K562 (cell line): ENCODE measurements at regions not wholly inside any gene's neighbourhood (a gene's known extent, or its start where the extent isn't known, plus 50 kb on each side); places are given as distances from the start of the nearest gene placed in this dataset.

Experiments
- ATF3 ChIP-seq, 2 experiments: fragments of 450-650 bp in 1 of 2; sonication (generic) in 1 of 2; formaldehyde crosslinking in 1 of 2; IDR thresholded peaks in 1 of 2; conservative IDR thresholded peaks in 1 of 2; 2 replicates each; pipeline versions ENCODE4 v1.6.1 to v1.8.1; 2016 to 2023; ENCODE audit warnings: mild to moderate bottlenecking in 2 of 2, moderate library complexity in 2 of 2, inconsistent platforms in 1 of 2, missing genetic modification reagents in 1 of 2
- PHB2 ChIP-seq: fragments of 450-650 bp; IDR thresholded peaks from 2 replicates; pipeline ENCODE4 v1.6.1; 2017; ENCODE audit warnings: low read depth
- PRDM10 ChIP-seq: fragments of 450-650 bp; IDR thresholded peaks from 2 replicates; pipeline ENCODE4 v1.6.1; 2018; ENCODE audit not compliant: partially characterized antibody
- RBM14 ChIP-seq: fragments of 200-400 bp; formaldehyde crosslinking; IDR thresholded peaks from 2 replicates; pipeline ENCODE4 v1.6.1; 2018; ENCODE audit warnings: low read depth, mild to moderate bottlenecking, low read length, moderate library complexity, borderline replicate concordance; ENCODE audit not compliant: insufficient read depth
- SRSF1 ChIP-seq: fragments of 200-400 bp; formaldehyde crosslinking; IDR thresholded peaks from 2 replicates; pipeline ENCODE4 v1.6.1; 2017; ENCODE audit warnings: mild to moderate bottlenecking, low read depth, low read length, moderate library complexity
- U2AF2 ChIP-seq: fragments of 200-400 bp; formaldehyde crosslinking; optimal IDR thresholded peaks from 2 replicates; pipeline ENCODE3; 2017; ENCODE audit warnings: low read depth, mild to moderate bottlenecking, low read length

DNA sequence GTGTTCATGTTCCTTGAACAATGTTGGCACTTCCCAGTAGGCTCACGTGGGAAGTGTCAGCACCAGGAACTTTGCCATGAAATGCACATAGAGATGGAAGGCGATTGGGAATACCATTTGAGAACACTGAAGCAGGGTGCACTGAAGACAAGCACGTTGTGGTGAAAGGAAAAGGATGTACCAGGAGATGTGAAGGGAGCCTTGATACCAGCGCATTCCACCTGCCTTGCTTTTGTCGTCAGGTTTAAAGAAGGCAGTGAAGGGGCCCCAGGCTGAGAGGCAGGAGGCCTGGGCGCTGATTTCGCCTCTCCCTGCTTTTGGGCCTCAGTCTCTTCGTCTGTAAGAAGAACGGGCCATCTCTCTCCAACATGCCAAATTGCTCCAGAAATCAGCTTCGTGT is 194.5 kb upstream of the HES1 start (continued):
- no peak for TF ChIP-seq PRDM10
- TF ChIP-seq RBM14, result no peak
- TF ChIP-seq SRSF1, result no peak
- no peak for TF ChIP-seq PHB2
- no peak for TF ChIP-seq U2AF2
- no peak for TF ChIP-seq ATF3 (IDR thresholded peaks at IDR 0.05)
- no peak for TF ChIP-seq ATF3 (CRISPR knock-in tag; conservative IDR thresholded peaks at IDR 0.05)
- TF ChIP-seq, all 486 proteins: peak for 0
